ENCODE measurements at regions not wholly inside any gene's neighbourhood (a gene's known extent, or its start where the extent isn't known, plus 50 kb on each side); places are given as distances from the start of the nearest gene placed in this dataset.

DNA sequence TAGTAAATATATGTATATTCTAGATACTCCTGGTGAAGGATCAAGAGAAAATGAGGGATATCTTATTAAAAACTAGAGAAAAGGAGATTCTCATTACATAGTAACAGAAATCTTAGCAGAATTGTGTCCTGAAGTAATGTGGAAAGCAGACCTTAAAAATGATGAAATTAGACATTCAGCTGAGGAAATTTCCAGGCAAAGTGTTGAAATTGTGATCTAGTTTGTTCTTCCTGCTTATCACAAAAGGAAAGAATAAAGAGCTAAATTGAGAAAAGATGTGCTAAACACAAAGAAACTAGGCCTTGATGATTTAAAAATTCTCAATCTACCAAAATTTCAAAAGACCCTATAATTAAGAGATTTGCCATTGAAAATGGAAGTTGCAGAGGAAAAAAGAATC is 362.6 kb upstream of the PLSCR5 start:
- H3K4me3 Mint-ChIP-seq, result no peak overlapping the region
- H3K4me1 Mint-ChIP-seq, result peaks cover 5% of the 10 kb centered on the region
- TF ChIP-seq, protein P1, sequence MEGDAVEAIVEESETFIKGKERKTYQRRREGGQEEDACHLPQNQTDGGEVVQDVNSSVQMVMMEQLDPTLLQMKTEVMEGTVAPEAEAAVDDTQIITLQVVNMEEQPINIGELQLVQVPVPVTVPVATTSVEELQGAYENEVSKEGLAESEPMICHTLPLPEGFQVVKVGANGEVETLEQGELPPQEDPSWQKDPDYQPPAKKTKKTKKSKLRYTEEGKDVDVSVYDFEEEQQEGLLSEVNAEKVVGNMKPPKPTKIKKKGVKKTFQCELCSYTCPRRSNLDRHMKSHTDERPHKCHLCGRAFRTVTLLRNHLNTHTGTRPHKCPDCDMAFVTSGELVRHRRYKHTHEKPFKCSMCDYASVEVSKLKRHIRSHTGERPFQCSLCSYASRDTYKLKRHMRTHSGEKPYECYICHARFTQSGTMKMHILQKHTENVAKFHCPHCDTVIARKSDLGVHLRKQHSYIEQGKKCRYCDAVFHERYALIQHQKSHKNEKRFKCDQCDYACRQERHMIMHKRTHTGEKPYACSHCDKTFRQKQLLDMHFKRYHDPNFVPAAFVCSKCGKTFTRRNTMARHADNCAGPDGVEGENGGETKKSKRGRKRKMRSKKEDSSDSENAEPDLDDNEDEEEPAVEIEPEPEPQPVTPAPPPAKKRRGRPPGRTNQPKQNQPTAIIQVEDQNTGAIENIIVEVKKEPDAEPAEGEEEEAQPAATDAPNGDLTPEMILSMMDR (IDR thresholded peaks at IDR 0.05; ENCODE audit: unreplicated experiment in 3 of 3), result no peak
- H3K27ac Mint-ChIP-seq, result no peak overlapping the region
- peaks cover 10% of the 10 kb centered on the region for H3K9me3 Mint-ChIP-seq
- no peaks in the 10 kb centered on the region for H3K27me3 Mint-ChIP-seq (ENCODE audit: low read depth)
- H3K36me3 Mint-ChIP-seq (ENCODE audit: low read depth), result no peaks in the 10 kb centered on the region

DNA sequence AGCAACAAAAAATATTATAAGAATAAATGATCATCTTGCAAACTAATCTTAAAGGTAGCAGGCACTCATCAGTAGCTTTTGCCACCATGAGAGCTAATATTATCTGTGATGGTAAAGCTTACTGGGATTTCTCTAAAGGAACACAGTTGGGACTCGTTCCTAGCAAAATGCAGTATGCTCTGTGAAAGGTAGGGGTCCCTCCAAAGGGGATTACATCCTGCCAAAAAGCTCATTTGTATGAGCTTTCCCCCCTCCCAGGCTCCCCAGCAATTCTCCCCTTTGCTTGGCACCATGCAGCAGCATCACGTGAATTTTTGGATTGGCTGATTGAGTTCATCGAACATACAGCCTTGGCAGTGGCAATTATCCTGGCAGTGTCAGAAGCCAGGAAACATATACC is 361.0 kb upstream of the PLSCR5 start:
- no peak overlapping the region for H3K4me3 Mint-ChIP-seq
- H3K27ac Mint-ChIP-seq, result no peak overlapping the region
- TF ChIP-seq, protein P1 (IDR thresholded peaks at IDR 0.05; ENCODE audit: unreplicated experiment in 3 of 3), result no peak
- H3K27me3 Mint-ChIP-seq (ENCODE audit: low read depth), result no peaks in the 10 kb centered on the region
- H3K9me3 Mint-ChIP-seq, result peaks cover 15% of the 10 kb centered on the region
- no peaks in the 10 kb centered on the region for H3K4me1 Mint-ChIP-seq
- H3K36me3 Mint-ChIP-seq (ENCODE audit: low read depth), result no peaks in the 10 kb centered on the region

DNA sequence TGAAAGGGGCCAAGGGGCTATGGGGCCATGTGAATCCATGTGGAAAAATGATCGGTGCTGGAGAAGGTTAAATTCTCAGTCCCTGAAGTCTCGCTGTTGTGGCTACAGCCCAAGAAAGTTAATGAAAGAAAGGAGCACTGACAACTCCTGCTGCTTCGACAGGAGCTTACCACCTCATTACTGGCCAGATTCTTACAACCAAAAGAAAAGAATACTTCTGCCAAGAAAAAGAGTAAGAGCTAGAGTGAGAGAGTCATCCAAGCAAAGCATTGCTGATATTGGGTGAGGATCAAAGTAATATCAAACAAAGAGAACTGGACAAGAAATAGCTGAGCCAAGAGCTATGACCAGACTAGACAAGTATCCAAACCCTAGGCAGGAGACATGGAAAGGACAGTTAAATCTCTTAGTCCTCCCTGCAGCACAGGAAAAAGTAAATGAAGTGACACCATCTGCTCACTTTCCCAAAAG is 348.4 kb upstream of the PLSCR5 start:
- H3K27me3 Mint-ChIP-seq (ENCODE audit: low read depth), result no peaks in the 10 kb centered on the region
- H3K36me3 Mint-ChIP-seq (ENCODE audit: low read depth), result no peaks in the 10 kb centered on the region
- H3K9me3 Mint-ChIP-seq, result no peaks in the 10 kb centered on the region
- peak overlapping the region; percentile 58 to 86 (median 80) for H3K27ac Mint-ChIP-seq
- TF ChIP-seq, protein P1 (IDR thresholded peaks at IDR 0.05; ENCODE audit: unreplicated experiment in 3 of 3), result no peak
- H3K4me1 Mint-ChIP-seq, result peaks cover 20% of the 10 kb centered on the region
- peak overlapping the region in 2 of 3 experiments; percentile 2 to 8 for H3K4me3 Mint-ChIP-seq

- H3K4me3 Mint-ChIP-seq, result no peak overlapping the region
- H3K27ac Mint-ChIP-seq, result no peak overlapping the region
- TF ChIP-seq, protein P1 (IDR thresholded peaks at IDR 0.05; ENCODE audit: unreplicated experiment in 3 of 3), result no peak
- no peaks in the 10 kb centered on the region for H3K27me3 Mint-ChIP-seq (ENCODE audit: low read depth)
- H3K36me3 Mint-ChIP-seq (ENCODE audit: low read depth), result no peaks in the 10 kb centered on the region
- H3K9me3 Mint-ChIP-seq, result peaks cover 6% of the 10 kb centered on the region
- peaks cover 9% of the 10 kb centered on the region for H3K4me1 Mint-ChIP-seq
Observed at GRCh38 chr3:146948985-146949384, 343.8 kb upstream of the PLSCR5 start.

DNA sequence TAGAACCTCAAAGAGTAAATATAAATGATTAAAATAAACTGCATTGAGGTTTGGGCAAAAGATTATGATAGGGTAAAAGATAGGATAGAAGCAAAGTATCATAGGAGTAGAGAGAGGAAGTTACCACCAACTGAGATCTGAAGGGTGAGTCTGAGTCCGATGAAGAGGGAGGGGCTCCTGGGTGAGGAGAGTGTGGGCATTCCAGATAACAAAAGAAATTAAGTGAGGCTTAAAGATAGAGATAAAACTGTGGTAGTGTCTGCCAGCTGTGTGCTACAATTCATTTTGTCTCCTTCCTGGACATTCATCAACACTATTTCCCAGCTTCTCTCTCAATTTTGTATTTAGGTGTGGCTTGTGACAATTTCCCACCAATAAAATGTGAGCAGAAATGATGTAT is 343.0 kb upstream of the PLSCR5 start:
- H3K4me1 Mint-ChIP-seq, result peaks cover under 1% of the 10 kb centered on the region
- no peak overlapping the region for H3K27ac Mint-ChIP-seq
- TF ChIP-seq, protein P1 (IDR thresholded peaks at IDR 0.05; ENCODE audit: unreplicated experiment in 3 of 3), result no peak
- H3K36me3 Mint-ChIP-seq (ENCODE audit: low read depth), result no peaks in the 10 kb centered on the region
- no peaks in the 10 kb centered on the region for H3K27me3 Mint-ChIP-seq (ENCODE audit: low read depth)
- no peak overlapping the region for H3K4me3 Mint-ChIP-seq
- H3K9me3 Mint-ChIP-seq, result peaks cover 12% of the 10 kb centered on the region

GRCh38 chr3:146929696-146930095 is 324.6 kb upstream of the PLSCR5 start:
- Mint-ChIP-seq H3K4me3 (no peak overlapping the region), H3K36me3 (ENCODE audit: low read depth) (no peaks in the 10 kb centered on the region)

More at GRCh38 chr3:146929696-146930095, 324.6 kb upstream of the PLSCR5 start:
- H3K9me3 Mint-ChIP-seq, result no peaks in the 10 kb centered on the region
- H3K27ac Mint-ChIP-seq, result no peak overlapping the region
- TF ChIP-seq, protein P1 (IDR thresholded peaks at IDR 0.05; ENCODE audit: unreplicated experiment in 3 of 3), result no peak
- no peaks in the 10 kb centered on the region for H3K4me1 Mint-ChIP-seq
- H3K27me3 Mint-ChIP-seq (ENCODE audit: low read depth), result no peaks in the 10 kb centered on the region
